HG02798 (cell line): ENCODE measurements at regions not wholly inside any gene's neighbourhood (a gene's known extent, or its start where the extent isn't known, plus 50 kb on each side); places are given as distances from the start of the nearest gene placed in this dataset.
"Not testable (repeated sequence)": the region's sequence is repeated elsewhere in the genome, so short reads cannot be mapped to it uniquely, and the experiment has no call there.

ENCODE experiments used
- ATAC-seq: cut with Tn5 transposase; IDR thresholded peaks from one replicate; pipeline ENCODE4 v1.9.1; 2021; ENCODE audit warnings: mild to moderate bottlenecking; ENCODE audit not compliant: unreplicated experiment, poor library complexity

DNA sequence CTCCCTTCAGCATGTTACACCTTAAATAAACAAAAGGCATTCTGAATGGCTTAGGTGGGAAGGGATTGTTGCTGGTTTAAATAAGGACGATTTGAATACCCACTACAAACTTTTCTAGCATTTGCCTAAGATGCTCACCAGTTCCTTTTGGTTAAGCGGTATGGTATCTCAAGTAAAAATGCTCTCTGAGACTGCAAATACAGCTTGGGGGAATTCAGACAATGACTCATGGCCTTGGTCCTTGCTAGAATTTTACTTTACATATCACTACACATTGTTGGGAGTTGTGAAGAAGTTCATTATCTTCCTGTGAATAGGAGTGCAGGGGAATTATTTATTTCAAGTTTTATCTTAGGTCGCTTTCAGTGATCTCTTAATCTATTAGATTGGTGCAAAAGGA lies 670.7 kb downstream of the UTRN start:
- no peak for ATAC-seq

- ATAC-seq, result not testable (repeated sequence)
These were observed 671.6 kb downstream of the UTRN start for GRCh38 chr6:144956697-144957096.

DNA sequence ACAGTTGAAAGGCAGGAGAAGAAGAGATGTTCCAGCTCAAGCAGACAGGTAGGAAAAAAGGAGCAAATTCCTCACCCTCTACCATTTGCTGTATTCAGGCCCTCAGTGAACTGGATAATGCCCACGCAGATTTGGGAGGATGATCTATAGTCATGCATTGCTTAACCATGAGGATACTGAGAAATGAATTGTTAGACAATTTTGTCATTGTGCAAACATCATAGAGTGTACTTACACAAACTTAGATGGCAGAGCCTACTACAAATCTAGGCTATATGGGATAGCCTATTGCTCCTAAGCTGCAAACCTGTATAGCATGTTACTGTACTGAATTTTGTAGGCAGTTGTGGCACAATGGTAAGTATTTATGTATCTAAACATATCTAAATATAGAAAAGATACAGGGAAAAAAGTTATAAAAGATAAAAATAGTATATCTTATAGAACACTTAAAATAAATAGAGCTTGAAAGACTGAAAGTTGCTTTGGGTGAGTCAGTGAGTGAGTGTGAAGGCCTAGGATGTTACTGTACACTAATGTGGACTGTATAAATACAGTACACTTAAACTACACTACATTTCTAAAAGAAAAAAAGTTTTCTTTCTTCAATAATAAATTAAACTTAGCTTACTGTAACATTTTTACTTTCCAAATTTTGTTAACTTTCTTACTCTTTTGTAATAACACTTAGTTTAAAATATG lies 672.3 kb downstream of the UTRN start:
- ATAC-seq, result no peak

- no peak for ATAC-seq
These were observed 684.0 kb downstream of the UTRN start for GRCh38 chr6:144969154-144969553.

- ATAC-seq, result no peak
These were observed 684.6 kb downstream of the UTRN start for GRCh38 chr6:144969602-144970272.

DNA sequence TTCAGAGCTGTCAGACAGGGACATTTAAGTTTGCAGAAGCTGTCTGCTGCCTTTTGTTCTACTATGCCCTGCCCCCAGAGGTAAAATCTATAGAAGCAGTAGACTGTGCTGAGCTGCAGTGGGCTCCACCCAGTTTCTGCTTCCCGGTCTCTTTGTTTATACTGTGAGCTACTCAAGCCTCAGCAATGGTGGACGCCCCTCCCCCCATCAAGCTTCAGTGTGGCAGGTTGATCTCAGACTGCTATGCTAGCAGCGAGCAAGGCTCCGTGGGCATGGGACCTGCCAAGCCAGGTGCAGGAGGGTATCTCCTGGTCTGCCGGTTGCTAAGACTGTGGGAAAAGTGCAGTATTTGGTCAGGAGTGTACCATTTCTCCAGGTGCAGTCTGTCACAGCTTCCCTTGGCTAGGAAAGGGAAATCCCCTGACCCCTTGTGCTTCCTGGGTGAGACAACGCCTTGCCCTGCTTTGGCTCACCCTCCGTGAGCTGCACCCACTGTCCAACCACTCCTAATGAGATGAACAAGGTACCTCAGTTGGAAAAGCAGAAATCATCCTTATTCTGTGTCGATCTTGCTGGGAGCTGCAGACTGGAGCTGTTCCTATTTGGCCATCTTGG lies 692.2 kb downstream of the UTRN start:
- not testable (repeated sequence) for ATAC-seq

- ATAC-seq, result no peak
These were observed 693.1 kb downstream of the UTRN start for GRCh38 chr6:144978208-144978607.

- no peak for ATAC-seq
These were observed 701.1 kb downstream of the UTRN start for GRCh38 chr6:144986271-144986670.

GRCh38 chr6:144989319-144990107 lies 704.4 kb downstream of the UTRN start:
- no peak for ATAC-seq

DNA sequence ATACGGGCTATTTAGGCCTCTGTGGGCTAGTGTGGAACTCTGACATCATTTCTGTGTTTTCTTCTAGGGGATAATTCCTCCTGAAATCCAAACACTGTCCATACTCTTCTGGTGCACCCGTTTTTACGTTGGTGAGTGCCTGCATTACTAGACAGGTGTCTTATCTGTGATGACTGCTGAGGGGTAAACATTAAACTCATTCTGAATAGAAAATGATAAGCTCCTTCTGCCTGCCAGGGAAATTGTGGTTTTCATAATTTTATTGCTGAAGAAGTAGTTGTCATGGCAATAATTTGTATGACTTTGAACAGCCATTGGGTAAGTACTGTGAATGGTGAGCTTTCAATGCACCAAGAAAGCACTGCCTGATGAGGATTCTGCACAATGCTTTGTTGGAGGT lies 705.6 kb downstream of the UTRN start:
- no peak for ATAC-seq

- no peak for ATAC-seq
These were observed 708.7 kb downstream of the UTRN start for GRCh38 chr6:144993870-144994269.

DNA sequence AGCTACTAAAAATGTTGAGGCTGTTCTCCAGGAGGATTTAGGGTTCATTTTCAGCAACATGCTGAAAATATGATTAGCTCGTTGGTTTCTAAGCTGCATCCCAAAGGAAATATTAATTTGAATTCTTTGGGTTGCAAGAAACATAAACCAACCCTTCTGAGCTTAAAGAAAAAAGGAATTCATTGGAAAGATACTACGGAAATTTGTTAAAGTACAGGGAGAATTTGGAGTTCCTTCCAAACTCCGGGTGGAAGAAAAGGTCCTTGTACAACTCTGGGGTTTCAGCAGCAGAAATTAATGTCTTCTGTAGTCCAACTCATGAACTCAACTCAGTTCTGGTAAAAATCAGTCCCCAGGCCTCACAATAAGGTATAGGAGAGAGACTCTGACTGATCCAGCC lies 712.9 kb downstream of the UTRN start:
- ATAC-seq, result no peak

- ATAC-seq, result no peak
These were observed 714.0 kb downstream of the UTRN start for GRCh38 chr6:144999127-144999526.

DNA sequence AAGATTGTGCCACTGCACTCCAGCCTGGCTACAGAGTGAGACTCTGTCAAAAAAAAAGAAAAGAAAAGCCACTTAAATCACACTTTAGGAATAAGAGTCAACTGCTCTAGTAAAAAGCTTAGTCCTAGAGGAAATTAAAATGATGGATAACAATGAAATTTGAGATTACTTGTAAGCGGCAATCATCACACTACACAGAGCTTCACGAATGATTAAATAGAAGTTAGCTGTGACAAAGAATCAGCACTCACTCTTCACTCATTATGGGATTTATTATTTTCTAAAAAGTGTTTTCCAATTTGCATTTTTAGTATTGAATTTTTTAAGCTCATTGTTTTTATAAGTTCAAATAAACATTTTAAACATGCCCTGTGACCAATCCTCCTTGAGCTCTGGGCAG lies 718.0 kb downstream of the UTRN start:
- no peak for ATAC-seq

DNA sequence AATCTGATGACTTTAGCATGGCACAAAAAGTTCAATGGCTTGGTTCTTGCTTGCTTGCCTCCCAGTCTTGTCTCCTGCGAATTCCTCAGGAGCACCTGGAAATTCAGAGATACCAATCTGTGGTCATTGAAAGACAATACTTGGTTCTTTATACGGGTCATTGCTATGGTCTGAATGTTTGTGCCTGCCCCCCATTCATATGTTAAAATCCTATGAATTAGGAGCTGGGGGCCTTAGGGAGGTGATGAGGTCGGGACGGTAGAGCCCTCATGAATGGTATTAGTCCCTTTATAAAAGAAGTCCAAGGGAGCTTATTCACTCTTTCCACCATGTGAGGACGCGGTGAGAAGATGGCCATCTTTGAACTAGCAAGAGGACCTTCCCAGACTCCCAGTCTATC lies 721.8 kb downstream of the UTRN start:
- no peak for ATAC-seq

DNA sequence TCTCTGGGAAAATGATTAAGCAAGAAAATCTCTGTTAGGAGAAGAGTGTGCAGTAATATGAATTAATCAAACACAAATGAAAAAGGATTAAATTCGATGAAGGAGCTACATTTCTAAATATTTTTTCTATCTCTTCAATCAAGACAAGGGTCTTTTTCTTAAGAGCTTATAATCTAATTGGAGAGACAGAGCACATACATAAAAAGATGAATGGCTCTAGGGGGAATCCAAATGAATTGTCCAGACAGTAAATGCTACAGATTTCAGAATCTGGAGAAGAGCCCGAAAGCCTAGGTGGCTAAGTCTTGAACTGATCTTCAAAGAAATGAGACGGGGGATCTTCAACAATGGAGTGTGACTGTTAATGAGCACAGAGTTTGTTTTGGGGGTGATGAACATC lies 723.6 kb downstream of the UTRN start:
- no peak for ATAC-seq

DNA sequence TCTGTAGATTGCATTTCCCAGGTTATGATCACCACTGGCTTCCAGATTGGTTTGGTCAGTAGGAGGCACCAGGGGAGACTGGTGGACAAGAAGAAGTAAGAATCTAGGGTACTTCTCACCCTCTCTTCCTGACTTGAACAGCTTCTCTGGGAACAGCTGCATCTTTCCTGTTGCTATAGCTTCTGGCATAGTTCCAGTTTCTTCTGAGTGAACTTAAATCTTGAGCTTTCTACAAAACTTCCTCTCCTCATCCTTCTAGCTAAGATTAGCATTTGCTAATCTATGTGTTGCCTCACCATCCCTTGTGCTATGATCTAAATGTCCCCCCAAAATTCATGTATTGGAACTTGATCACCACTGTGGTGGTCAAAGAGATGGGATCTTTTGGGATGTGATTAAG lies 724.6 kb downstream of the UTRN start:
- ATAC-seq, result no peak

- no peak for ATAC-seq
These were observed 723.2 kb downstream of the EPM2A start for GRCh38 chr6:145012039-145012662.

DNA sequence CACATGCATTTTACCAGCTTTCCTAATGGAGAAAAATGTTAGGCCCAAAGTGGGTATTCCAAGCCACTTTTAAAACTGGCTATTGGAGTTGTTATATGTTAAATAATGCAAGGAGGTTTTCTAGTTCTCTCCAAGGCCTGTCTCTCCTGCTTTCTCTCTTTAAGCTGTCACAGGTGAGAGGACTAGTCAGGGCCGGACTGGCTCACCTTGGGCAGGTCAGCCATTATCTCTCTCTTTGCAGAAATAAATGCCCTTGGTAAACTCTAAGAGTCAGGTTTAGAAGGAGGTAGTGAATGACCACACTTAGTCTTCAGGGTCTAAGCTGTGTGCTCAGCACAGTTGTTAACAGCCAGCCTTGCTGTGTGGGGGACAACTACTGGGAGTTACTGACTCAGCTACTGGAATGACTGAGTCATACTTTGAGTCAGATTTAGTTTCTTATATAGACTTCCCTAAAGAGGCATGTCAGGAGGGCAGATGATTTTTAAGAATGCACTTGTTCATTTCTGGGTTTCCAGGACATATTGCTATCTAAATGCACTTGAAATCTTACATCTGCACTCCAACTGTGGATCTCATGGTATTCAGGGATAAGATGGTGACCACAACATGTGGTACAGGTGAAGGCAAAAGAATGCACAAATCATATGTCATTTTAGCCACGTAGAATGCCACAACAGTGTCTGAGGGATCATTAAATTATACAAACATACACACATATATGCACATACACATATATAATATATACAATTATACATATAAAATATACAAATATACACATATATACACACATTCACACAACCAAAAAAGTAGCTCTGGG lies 719.4 kb downstream of the EPM2A start:
- ATAC-seq, result peak; percentile 98

DNA sequence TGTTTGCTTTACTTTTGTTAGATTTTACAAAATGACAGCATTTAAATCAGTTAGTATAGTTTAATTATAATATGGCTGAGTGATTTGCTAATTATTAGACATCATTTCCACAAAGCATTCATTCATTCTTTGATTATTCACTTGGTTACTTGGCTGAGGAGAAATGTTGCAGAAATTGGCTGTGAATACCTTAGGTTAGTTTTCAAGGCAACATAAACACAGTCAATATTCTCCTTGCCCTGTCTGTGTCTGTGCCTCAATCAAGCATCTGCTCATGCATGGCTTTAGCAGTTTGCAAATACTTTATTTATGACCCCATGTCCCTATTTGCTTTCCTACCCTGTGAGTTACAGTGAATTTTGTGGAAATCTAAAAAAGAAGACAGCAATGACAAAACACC lies 718.3 kb downstream of the EPM2A start:
- ATAC-seq, result no peak
